HUES48 (cell line): ENCODE measurements at regions not wholly inside any gene's neighbourhood (a gene's known extent, or its start where the extent isn't known, plus 50 kb on each side); places are given as distances from the start of the nearest gene placed in this dataset.

Experiments used
- H3K27ac ChIP-seq: one replicate; pipeline ENCODE4 v1.7.0; 2013; ENCODE audit warnings: low read depth, low read length, inconsistent platforms
- H3K27me3 ChIP-seq: 2 replicates; pipeline ENCODE4 v1.6.1; 2013; ENCODE audit warnings: mild to moderate bottlenecking, low read length; ENCODE audit not compliant: control insufficient read depth, insufficient read depth
- H3K36me3 ChIP-seq: 2 replicates; pipeline ENCODE4 v1.6.1; 2013; ENCODE audit warnings: low read length; ENCODE audit not compliant: control insufficient read depth, insufficient read depth
- H3K4me1 ChIP-seq: 2 replicates; pipeline ENCODE4 v1.6.1; 2013; ENCODE audit warnings: mild to moderate bottlenecking, low read length; ENCODE audit not compliant: control insufficient read depth, insufficient read depth
- H3K4me3 ChIP-seq: 2 replicates; pipeline ENCODE4 v1.5.1; 2013; ENCODE audit warnings: mild to moderate bottlenecking, low read depth, low read length
- H3K9ac ChIP-seq: 2 replicates; pipeline ENCODE4 v1.6.1; 2013; ENCODE audit warnings: mild to moderate bottlenecking, low read depth, low read length, moderate library complexity
- H3K9me3 ChIP-seq: 2 replicates; pipeline ENCODE4 v1.6.1; 2013; ENCODE audit warnings: low read length; ENCODE audit not compliant: control insufficient read depth, insufficient read depth

DNA sequence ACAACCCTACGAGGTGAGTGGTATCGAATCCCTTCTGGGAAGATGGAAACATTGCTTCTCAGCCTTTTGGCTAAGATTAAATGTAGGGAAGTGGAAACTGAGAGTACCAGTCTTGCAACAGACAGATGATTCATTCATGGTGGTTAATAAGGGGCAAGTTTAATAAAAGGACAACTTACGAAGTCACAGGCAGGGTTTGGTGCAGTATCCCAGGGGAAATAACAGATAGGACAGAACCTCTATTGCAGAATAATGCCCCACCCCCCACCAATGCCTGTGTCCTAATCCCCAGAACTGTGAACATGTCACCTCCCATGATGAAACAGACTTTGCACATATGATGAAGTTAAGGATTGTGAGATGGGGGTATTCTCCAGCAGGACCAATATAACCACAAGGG, 212.5 kb downstream of the TBX5 start:
- no peaks in the 10 kb centered on the region for H3K9me3 ChIP-seq
- no peaks in the 10 kb centered on the region; the same call in 1 of the 2 replicates for H3K27me3 ChIP-seq
- H3K4me3 ChIP-seq: no peak overlapping the region
- H3K27ac ChIP-seq: no peak overlapping the region
- peaks cover 12% of the 10 kb centered on the region for H3K4me1 ChIP-seq
- no peaks in the 10 kb centered on the region for H3K36me3 ChIP-seq
- H3K9ac ChIP-seq: no peak overlapping the region

DNA sequence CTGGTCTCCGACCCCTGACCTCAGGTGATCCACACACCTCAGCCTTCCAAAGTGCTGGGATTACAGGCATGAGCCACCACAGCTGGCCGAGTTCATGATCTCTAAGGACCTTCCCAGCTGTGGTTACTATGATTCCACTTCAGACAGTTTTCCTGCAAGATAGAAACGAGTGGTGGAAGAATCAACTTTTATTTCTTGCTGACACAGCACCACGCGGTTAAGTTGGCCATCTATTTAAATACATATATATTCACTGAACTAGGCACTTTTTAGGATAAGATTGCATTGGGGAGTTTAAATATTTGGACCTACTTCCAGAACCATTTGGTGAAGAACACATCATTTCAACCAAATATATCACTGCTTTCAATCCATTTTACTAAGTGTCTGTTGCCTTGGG, 213.4 kb downstream of the TBX5 start:
- Histone ChIP-seq H3K27ac (no peak overlapping the region), H3K27me3 (no peaks in the 10 kb centered on the region; the same call in 1 of the 2 replicates), H3K9ac (no peak overlapping the region), H3K4me1 (peaks cover 12% of the 10 kb centered on the region), H3K4me3 (no peak overlapping the region), H3K9me3 (no peaks in the 10 kb centered on the region), H3K36me3 (no peaks in the 10 kb centered on the region)

GRCh38 chr12:114192013-114192412, 213.9 kb downstream of the TBX5 start:
- no peaks in the 10 kb centered on the region for H3K36me3 ChIP-seq
- H3K4me3 ChIP-seq: no peak overlapping the region
- peaks cover 13% of the 10 kb centered on the region for H3K4me1 ChIP-seq
- no peak overlapping the region for H3K27ac ChIP-seq
- no peaks in the 10 kb centered on the region for H3K9me3 ChIP-seq
- H3K9ac ChIP-seq: no peak overlapping the region
- no peaks in the 10 kb centered on the region; the same call in 1 of the 2 replicates for H3K27me3 ChIP-seq

DNA sequence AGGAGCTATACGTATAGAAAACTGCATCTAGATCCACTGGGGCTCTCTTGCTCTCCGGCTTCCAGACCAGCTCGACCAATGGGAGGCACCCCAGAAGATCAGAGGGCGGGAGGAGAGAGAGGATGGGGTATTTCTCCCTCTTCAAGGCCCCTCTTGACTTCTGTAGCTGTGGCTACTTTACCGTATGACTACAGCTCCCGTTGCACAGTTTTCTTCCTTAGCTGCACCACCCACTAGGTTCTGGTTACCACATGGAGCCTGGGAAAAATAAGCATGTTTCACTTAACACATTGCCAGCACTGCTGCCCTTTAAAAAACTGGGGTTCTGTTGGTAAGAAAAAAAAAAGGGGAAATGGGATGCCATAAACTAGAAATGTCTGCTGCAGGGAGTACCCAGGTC, 214.4 kb downstream of the TBX5 start:
- Histone ChIP-seq H3K9ac (no peak overlapping the region), H3K36me3 (no peaks in the 10 kb centered on the region), H3K4me1 (peaks cover 18% of the 10 kb centered on the region), H3K9me3 (no peaks in the 10 kb centered on the region), H3K4me3 (no peak overlapping the region), H3K27me3 (no peaks in the 10 kb centered on the region; the same call in 1 of the 2 replicates), H3K27ac (no peak overlapping the region)

DNA sequence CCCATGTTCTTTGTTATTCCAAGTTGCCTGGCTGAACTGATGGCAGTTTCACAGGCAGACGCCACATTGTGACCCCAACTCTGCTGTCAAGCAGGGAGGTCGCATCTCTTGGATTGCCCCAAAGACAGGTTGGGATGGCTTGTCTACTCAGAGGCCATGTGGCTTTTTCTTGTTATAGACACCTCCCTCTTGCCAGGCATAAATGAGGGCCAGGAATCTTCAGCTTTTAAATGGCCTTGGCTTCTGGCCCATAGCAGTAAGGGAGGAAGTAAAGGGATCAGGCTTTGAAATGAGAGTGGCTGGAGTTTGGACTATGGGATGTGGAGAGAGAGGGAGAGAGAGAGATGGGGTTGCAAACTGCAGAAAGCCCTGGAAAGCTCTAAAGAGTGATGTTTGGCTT, 215.0 kb downstream of the TBX5 start:
- no peak overlapping the region for H3K9ac ChIP-seq
- no peak overlapping the region for H3K27ac ChIP-seq
- H3K27me3 ChIP-seq: no peaks in the 10 kb centered on the region; the same call in 1 of the 2 replicates
- H3K4me3 ChIP-seq: no peak overlapping the region
- no peaks in the 10 kb centered on the region for H3K9me3 ChIP-seq
- peaks cover 23% of the 10 kb centered on the region for H3K4me1 ChIP-seq
- no peaks in the 10 kb centered on the region for H3K36me3 ChIP-seq

GRCh38 chr12:114189266-114189665, 216.7 kb downstream of the TBX5 start:
- Histone ChIP-seq H3K27me3 (peaks cover 2% of the 10 kb centered on the region), H3K27ac (no peak overlapping the region), H3K36me3 (no peaks in the 10 kb centered on the region), H3K4me3 (no peak overlapping the region), H3K4me1 (peaks cover 24% of the 10 kb centered on the region), H3K9me3 (no peaks in the 10 kb centered on the region), H3K9ac (no peak overlapping the region)

DNA sequence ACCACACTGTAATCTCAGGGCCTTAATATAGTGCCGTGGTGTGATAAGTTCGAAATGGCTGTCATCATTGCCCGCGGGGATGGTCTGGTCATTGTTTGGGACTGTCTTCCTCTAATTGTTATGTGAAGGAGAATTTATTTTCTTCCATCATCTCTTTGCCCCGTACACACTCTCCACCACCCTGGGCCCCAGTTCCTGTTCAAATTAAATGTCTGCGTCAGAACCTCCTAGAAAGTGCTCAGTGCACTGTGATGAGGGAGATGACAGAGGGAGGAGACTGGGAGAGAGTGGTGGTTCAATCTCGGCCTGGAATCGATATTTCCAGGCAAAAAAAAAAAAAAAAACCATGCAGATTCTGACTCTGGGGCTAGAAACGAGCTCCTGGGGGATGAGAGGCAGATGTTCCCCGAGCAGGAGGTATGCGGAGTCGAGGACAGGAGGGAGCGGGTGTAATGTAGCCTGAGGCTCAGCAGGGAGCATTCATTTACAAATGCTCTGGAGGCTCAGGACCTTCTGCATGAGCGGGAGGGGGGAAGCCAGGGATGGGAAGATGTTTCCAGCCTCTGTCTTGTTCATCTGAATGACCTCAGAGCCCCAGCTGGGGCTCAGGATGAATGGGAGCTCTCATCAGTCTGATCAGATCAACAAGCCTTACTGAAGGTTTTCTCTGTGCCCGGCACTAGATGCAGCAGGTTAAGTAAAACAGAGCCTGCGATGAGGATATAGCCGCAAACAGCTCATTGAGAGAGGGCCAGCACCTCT, 219.5 kb downstream of the TBX5 start:
- Histone ChIP-seq H3K27me3 (peaks cover 2% of the 10 kb centered on the region; the same call in 1 of the 2 replicates), H3K9me3 (no peaks in the 10 kb centered on the region), H3K4me3 (no peak overlapping the region), H3K4me1 (peaks cover 17% of the 10 kb centered on the region), H3K36me3 (no peaks in the 10 kb centered on the region), H3K9ac (no peak overlapping the region), H3K27ac (peak overlapping the region; percentile 73)

DNA sequence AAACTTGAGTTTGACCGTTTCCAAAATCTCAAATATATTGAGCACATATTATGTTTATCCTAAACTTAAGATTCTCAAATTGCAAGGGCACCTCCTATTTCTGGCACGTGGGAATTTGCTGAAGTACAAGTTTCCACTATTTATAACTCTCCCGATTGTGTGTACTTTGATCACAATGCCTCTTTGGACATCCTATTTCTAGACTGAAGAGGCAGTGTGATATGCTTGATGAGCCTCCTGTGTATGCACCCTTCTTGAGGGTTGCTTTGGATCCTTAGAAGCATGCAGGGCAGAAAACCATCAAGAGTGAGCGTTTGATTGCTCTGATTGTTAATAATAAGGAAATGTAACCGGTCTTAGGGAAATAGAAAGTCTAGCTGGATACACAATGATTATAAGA, 218.9 kb upstream of the RBM19 start:
- peaks cover 13% of the 10 kb centered on the region for H3K4me1 ChIP-seq
- no peak overlapping the region for H3K27ac ChIP-seq
- H3K27me3 ChIP-seq: peaks cover 2% of the 10 kb centered on the region; the same call in 1 of the 2 replicates
- H3K9ac ChIP-seq: no peak overlapping the region
- H3K4me3 ChIP-seq: no peak overlapping the region
- H3K9me3 ChIP-seq: no peaks in the 10 kb centered on the region
- H3K36me3 ChIP-seq: no peaks in the 10 kb centered on the region

DNA sequence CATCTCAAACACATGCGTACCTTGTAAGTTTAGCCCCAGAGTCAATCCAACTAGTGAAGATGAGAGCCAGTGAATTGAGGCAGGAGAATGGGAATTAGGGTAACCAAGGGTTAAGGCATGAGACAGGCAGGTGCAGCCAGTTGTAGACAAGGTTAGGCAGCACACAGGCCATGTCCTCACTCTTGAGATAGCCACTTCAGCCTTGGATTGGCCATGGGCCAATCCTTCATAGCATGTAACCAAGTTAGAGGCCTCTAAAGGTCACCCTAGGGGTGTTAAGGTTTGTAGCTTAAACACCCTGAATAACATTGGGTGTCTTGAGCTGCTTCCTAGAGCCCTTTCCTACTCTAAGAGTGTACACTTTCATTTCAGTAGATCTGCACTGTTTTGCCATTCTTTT, 208.2 kb upstream of the RBM19 start:
- no peak overlapping the region for H3K9ac ChIP-seq
- H3K27me3 ChIP-seq: no peaks in the 10 kb centered on the region
- no peak overlapping the region for H3K27ac ChIP-seq
- no peaks in the 10 kb centered on the region for H3K9me3 ChIP-seq
- H3K36me3 ChIP-seq: no peaks in the 10 kb centered on the region
- H3K4me3 ChIP-seq: no peak overlapping the region
- H3K4me1 ChIP-seq: 0 out of 2 replicates have a peak, but pooled peaks cover 3% of the 10 kb centered on the region

- Histone ChIP-seq H3K27ac (no peak overlapping the region), H3K4me3 (no peak overlapping the region), H3K9me3 (no peaks in the 10 kb centered on the region), H3K36me3 (no peaks in the 10 kb centered on the region), H3K9ac (no peak overlapping the region), H3K4me1 (0 out of 2 replicates have a peak, but pooled peaks cover 3% of the 10 kb centered on the region), H3K27me3 (peaks cover 8% of the 10 kb centered on the region; the same call in 1 of the 2 replicates)
Observed at GRCh38 chr12:114172135-114172534, 206.0 kb upstream of the RBM19 start.

DNA sequence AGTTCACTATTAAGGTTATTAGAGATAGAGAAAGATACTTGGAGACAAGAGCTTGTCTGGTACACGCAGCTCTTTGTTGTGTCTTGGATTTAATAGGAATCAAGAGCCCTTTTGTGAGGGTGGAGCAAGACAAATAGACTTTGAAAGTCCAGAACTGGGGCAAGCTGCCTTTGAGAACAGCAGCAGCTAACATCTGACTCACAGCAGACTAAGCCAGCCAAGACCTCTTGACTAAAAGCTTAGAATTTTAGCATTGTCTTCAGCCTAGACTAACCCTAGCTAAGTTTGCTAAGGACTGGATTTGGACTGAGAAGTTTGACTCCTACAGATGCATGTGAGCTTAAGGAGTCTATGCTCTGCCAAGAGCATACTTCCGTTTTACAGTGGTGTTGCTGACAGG, 201.9 kb upstream of the RBM19 start:
- Histone ChIP-seq H3K4me1 (0 out of 2 replicates have a peak, but pooled peaks cover 3% of the 10 kb centered on the region), H3K9ac (no peak overlapping the region), H3K36me3 (no peaks in the 10 kb centered on the region), H3K9me3 (no peaks in the 10 kb centered on the region), H3K27me3 (peaks cover 25% of the 10 kb centered on the region; the same call in 1 of the 2 replicates), H3K27ac (no peak overlapping the region), H3K4me3 (no peak overlapping the region)
